ENCODE measurements at regions not wholly inside any gene's neighbourhood (a gene's known extent, or its start where the extent isn't known, plus 50 kb on each side); places are given as distances from the start of the nearest gene placed in this dataset.

DNA sequence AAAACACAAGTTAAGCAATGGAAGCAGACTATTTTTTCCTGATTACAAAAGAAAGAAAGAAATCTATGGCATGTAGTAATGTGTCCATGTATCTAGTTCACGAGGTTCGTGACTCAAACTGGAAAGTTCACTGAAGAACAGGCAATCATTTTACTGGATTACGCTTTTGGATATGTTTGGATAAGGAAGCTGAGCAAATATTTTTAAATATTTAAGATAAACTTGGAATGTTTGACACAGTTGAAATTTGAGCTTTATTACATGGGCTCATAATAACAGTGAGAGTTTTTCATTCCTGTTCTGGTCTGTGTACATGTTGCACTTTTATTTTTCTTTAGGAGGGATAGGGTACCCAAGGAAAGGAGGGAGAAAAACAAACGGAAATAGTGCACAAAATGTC lies 244.2 kb upstream of the GK2 start:
- DNase-seq (ENCODE audit: low spot score), result no peak
- TF ChIP-seq, protein P1, sequence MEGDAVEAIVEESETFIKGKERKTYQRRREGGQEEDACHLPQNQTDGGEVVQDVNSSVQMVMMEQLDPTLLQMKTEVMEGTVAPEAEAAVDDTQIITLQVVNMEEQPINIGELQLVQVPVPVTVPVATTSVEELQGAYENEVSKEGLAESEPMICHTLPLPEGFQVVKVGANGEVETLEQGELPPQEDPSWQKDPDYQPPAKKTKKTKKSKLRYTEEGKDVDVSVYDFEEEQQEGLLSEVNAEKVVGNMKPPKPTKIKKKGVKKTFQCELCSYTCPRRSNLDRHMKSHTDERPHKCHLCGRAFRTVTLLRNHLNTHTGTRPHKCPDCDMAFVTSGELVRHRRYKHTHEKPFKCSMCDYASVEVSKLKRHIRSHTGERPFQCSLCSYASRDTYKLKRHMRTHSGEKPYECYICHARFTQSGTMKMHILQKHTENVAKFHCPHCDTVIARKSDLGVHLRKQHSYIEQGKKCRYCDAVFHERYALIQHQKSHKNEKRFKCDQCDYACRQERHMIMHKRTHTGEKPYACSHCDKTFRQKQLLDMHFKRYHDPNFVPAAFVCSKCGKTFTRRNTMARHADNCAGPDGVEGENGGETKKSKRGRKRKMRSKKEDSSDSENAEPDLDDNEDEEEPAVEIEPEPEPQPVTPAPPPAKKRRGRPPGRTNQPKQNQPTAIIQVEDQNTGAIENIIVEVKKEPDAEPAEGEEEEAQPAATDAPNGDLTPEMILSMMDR (IDR thresholded peaks at IDR 0.05; ENCODE audit: extremely low read depth, insufficient read depth, missing control alignments), result no peak
- in situ Hi-C loops (cut with MboI; ENCODE audit: low pct_unique_long_range_greater_than_20kb, low sequenced_read_pairs, unreplicated experiment), result no loop called here

DNA sequence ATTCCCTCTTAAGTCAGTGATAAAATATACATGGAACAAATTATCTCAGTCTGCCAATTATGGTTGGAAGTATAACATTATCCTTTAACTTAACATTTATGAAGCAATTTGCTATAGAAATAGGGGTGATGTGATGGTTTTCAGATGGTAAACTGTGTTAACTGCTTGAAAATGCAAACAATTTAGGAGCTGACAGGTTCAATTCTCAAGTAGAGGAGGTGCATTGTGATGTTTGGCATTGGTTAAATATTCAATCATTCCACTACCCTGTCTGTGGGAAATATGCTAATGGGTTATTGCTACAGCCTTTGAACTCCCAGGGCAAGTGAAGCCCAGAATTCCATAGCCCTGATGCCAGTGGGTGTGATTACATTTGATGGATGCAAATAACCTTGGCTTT lies 243.4 kb upstream of the GK2 start:
- TF ChIP-seq, protein P1 (IDR thresholded peaks at IDR 0.05; ENCODE audit: extremely low read depth, insufficient read depth, missing control alignments), result no peak
- DNase-seq (ENCODE audit: low spot score), result no peak
- in situ Hi-C loops (cut with MboI; ENCODE audit: low pct_unique_long_range_greater_than_20kb, low sequenced_read_pairs, unreplicated experiment), result no loop called here

DNA sequence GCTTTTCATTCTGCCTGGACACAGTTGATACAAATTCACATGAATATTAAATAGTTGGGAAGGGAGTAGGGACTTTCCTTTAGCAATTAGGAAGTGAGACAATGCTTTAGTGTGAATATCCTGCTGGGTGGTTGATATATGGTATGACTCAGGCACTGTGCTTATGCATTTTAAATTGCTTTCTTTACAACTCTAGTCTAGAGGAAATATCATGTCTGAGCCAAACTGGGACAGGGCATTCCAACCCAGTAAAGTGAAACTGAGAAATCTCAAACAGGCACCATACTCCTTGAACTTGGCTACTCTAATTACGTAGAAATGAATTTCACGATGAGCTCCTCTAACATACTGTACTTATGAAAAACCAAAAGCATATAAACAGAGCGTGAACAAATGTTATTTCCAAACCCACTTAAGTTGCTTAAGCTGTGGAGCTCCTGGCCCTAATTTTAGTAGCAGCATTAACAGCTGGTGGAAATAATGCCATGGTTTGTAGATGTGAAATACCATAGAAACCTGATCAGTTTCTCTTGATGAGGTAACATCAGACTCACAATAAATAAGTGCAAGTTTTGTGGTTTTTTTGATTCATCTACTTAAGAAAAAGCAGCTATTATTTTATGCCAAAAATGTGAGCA lies 242.9 kb upstream of the GK2 start:
- TF ChIP-seq, protein P1 (IDR thresholded peaks at IDR 0.05; ENCODE audit: extremely low read depth, insufficient read depth, missing control alignments), result no peak
- in situ Hi-C loops (cut with MboI; ENCODE audit: low pct_unique_long_range_greater_than_20kb, low sequenced_read_pairs, unreplicated experiment), result no loop called here
- no peak for DNase-seq (ENCODE audit: low spot score)

DNA sequence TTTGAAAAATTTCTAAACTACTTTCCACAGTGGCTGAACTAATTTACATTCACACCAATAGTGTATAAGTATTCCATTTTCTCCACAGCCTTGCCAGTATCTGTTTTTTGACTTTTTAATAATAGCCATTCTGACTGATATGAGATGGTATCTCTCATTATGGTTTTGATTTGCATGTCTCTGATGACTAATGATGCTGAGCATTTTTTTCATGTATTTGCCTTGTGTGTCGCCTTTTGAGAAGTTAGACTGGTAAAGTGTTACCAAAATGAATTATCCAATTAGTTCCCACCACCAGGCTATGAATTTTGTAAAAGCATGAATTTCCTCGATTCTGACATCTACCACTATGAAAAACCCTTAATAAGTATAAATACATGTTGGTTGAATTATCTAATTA lies 242.2 kb upstream of the GK2 start:
- in situ Hi-C loops (cut with MboI; ENCODE audit: low pct_unique_long_range_greater_than_20kb, low sequenced_read_pairs, unreplicated experiment), result no loop called here
- TF ChIP-seq, protein P1 (IDR thresholded peaks at IDR 0.05; ENCODE audit: extremely low read depth, insufficient read depth, missing control alignments), result no peak
- DNase-seq (ENCODE audit: low spot score), result no peak

DNA sequence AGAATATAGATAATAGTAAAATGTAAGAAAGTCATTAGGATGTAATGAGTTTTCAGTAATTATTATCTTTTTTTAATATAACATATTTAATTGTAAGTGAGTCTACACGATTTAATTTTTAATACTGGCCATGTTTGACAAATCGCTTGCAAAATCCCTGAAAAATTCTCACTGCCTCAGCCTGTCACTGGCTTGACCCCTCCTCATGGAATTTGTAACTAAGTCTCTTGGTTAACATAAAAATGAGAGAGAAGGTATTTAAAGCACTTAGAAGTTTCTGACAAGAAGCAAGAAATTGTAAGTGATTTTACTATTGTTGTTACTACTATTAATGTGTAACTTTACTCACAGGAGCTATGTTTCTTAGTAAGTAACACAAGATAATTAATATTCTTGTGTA lies 237.9 kb upstream of the GK2 start:
- no peak for DNase-seq (ENCODE audit: low spot score)
- TF ChIP-seq, protein P1 (IDR thresholded peaks at IDR 0.05; ENCODE audit: extremely low read depth, insufficient read depth, missing control alignments), result no peak
- in situ Hi-C loops (cut with MboI; ENCODE audit: low pct_unique_long_range_greater_than_20kb, low sequenced_read_pairs, unreplicated experiment), result no loop called here

DNA sequence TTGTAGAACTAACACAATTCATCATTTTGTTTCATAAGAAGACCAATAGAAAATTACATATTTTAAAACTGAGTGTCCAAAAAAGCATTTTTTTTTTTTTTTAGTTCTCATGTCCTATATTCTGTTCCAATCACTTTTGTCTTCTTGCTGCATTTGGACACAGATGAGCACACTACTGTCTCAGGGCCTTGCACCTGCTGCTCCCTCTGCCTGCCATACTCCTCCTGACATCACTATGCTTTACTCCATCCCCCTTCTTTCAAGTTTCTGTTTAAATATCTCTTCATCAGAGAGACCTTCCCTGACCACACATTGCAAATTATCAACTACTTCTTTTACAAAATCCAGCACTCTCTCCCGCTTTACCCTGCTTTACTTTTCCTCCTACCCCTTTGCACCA lies 230.7 kb upstream of the GK2 start:
- DNase-seq (ENCODE audit: low spot score), result no peak
- TF ChIP-seq, protein P1 (IDR thresholded peaks at IDR 0.05; ENCODE audit: extremely low read depth, insufficient read depth, missing control alignments), result no peak
- in situ Hi-C loops (cut with MboI; ENCODE audit: low pct_unique_long_range_greater_than_20kb, low sequenced_read_pairs, unreplicated experiment), result no loop called here
